OCI-LY7 (cell line): ENCODE measurements at regions not wholly inside any gene's neighbourhood (a gene's known extent, or its start where the extent isn't known, plus 50 kb on each side); places are given as distances from the start of the nearest gene placed in this dataset.

Source experiments
- BruUV-seq: library from RNA; stranded (reverse); fragments of 400-500 nt; replicated peaks from 2 replicates; lab custom pipeline; 2021; lab: Mats Ljungman, UMichigan
- CTCF ChIA-PET: fragments of 300-600 bp; sonication (Branson Sonifier 250); formaldehyde crosslinking; loops from one replicate; lab custom pipeline; 2022; ENCODE audit warnings: antibody characterized with exemption; ENCODE audit not compliant: unreplicated experiment; lab: Charles Lee
- POLR2A ChIA-PET: fragments of 300-600 bp; sonication (Branson Sonifier 250); formaldehyde crosslinking; loops from one replicate; lab custom pipeline; 2022; ENCODE audit warnings: antibody characterized with exemption; lab: Charles Lee
- DNase-seq: peaks from one replicate; pipeline ENCODE4 v3.0.0-alpha.2; 2015; ENCODE audit warnings: low spot score
- H2AFZ ChIP-seq: fragments of 200-600 bp; sonication (generic), shearing (Covaris generic); 2 replicates; pipeline ENCODE4 v1.6.1; 2014; ENCODE audit warnings: mild to moderate bottlenecking, antibody characterized with exemption, low read length, moderate library complexity
- H3K27ac ChIP-seq: fragments of 200-600 bp; sonication (generic); 2 replicates; pipeline ENCODE4 v1.5.1; 2014; ENCODE audit warnings: mixed run types, low read depth, mild to moderate bottlenecking, moderate library complexity, low read length, inconsistent platforms; ENCODE audit not compliant: poor library complexity, severe bottlenecking
- H3K36me3 ChIP-seq: fragments of 200-600 bp; sonication (generic); 2 replicates; pipeline ENCODE4 v1.6.1; 2014; ENCODE audit warnings: mild to moderate bottlenecking, antibody characterized with exemption, low read length, moderate library complexity, mixed read lengths; ENCODE audit not compliant: insufficient read depth
- H3K4me1 ChIP-seq: fragments of 200-600 bp; sonication (generic); 2 replicates; pipeline ENCODE4 v1.5.1; 2014; ENCODE audit warnings: mild to moderate bottlenecking, low read length; ENCODE audit not compliant: insufficient read depth, poor library complexity, severe bottlenecking
- H3K4me2 ChIP-seq: fragments of 200-600 bp; sonication (generic); 2 replicates; pipeline ENCODE4 v1.6.1; 2014; ENCODE audit warnings: mild to moderate bottlenecking, low read length
- H3K4me3 ChIP-seq: fragments of 200-600 bp; sonication (generic); 2 replicates; pipeline ENCODE4 v1.5.1; 2014; ENCODE audit warnings: mild to moderate bottlenecking, low read depth, low read length; ENCODE audit not compliant: poor library complexity, severe bottlenecking
- H3K79me2 ChIP-seq: fragments of 200-600 bp; sonication (generic); 2 replicates; pipeline ENCODE4 v1.6.1; 2016; ENCODE audit warnings: low read depth, mild to moderate bottlenecking, low read length, moderate library complexity, mixed read lengths; ENCODE audit not compliant: insufficient read depth
- H3K9me2 ChIP-seq: fragments of 200-600 bp; sonication (generic); 2 replicates; pipeline ENCODE4 v1.6.1; 2016; ENCODE audit warnings: mild to moderate bottlenecking, low read length, mixed read lengths; ENCODE audit not compliant: insufficient read depth
- H3K9me3 ChIP-seq: fragments of 200-600 bp; sonication (generic); 2 replicates; pipeline ENCODE4 v1.6.1; 2014; ENCODE audit warnings: mild to moderate bottlenecking, mixed run types, low read length, mixed read lengths
- H4K20me1 ChIP-seq: fragments of 200-600 bp; sonication (generic); 2 replicates; pipeline ENCODE4 v1.6.1; 2014; ENCODE audit warnings: mild to moderate bottlenecking, antibody characterized with exemption, low read length, moderate library complexity, mixed read lengths; ENCODE audit not compliant: insufficient read depth
- EZH2phosphoT487 ChIP-seq: fragments of 200-600 bp; sonication (generic); IDR thresholded peaks from 2 replicates; pipeline ENCODE4 v1.6.1; 2018; ENCODE audit warnings: low read depth, borderline replicate concordance, mild to moderate bottlenecking, mixed run types, antibody characterized with exemption, low read length, moderate library complexity, mixed read lengths
- intact Hi-C: fragments of 100-400 bp; cut with micrococcal nuclease; formaldehyde crosslinking; loops from one replicate; pipeline ENCODE4 v1.10.0; 2022; ENCODE audit not compliant: unreplicated experiment
- TF ChIP-seq, protein P1 (sequence below): fragments of 200-600 bp; sonication (generic); conservative IDR thresholded peaks from 2 replicates; pipeline ENCODE4 v1.5.1; 2014; ENCODE audit warnings: mild to moderate bottlenecking, antibody characterized with exemption, low read length, moderate library complexity, mixed read lengths

DNA sequence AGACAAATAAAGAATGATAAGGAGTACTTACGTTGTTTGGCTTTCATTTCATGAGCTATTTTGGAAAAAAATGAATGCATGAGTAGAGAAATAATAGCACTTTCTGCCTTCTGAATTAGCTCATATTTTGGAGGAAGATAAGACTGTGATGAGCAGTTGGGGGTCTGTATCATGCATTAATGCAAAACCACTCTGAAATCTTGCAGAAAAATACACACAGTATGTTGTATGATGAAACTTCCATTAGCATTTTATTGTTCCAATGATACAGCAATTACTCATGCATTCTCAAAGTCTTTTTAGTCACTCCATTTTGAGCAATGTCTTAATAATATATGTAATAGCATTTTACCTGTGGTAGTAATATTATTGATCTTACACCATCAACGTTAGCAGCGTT is 571.0 kb downstream of the CDH8 start:
- TF ChIP-seq, protein P1, sequence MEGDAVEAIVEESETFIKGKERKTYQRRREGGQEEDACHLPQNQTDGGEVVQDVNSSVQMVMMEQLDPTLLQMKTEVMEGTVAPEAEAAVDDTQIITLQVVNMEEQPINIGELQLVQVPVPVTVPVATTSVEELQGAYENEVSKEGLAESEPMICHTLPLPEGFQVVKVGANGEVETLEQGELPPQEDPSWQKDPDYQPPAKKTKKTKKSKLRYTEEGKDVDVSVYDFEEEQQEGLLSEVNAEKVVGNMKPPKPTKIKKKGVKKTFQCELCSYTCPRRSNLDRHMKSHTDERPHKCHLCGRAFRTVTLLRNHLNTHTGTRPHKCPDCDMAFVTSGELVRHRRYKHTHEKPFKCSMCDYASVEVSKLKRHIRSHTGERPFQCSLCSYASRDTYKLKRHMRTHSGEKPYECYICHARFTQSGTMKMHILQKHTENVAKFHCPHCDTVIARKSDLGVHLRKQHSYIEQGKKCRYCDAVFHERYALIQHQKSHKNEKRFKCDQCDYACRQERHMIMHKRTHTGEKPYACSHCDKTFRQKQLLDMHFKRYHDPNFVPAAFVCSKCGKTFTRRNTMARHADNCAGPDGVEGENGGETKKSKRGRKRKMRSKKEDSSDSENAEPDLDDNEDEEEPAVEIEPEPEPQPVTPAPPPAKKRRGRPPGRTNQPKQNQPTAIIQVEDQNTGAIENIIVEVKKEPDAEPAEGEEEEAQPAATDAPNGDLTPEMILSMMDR: no peak
- no peak for TF ChIP-seq EZH2phosphoT487
- no peaks in the 10 kb centered on the region for H3K9me2 ChIP-seq
- H4K20me1 ChIP-seq: no peaks in the 10 kb centered on the region
- H3K4me1 ChIP-seq: no peaks in the 10 kb centered on the region
- no peaks in the 10 kb centered on the region for H3K36me3 ChIP-seq
- H3K4me2 ChIP-seq: no peak overlapping the region
- POLR2A ChIA-PET: no interaction called here
- H2AFZ ChIP-seq: no peak overlapping the region
- no peak for DNase-seq
- no peaks in the 10 kb centered on the region for H3K79me2 ChIP-seq
- H3K4me3 ChIP-seq: no peak overlapping the region
- intact Hi-C loops: no loop called here
- no peak overlapping the region for H3K27ac ChIP-seq
- CTCF ChIA-PET: no interaction called here
- BruUV-seq: no TSS peak
- no peaks in the 10 kb centered on the region for H3K9me3 ChIP-seq

DNA sequence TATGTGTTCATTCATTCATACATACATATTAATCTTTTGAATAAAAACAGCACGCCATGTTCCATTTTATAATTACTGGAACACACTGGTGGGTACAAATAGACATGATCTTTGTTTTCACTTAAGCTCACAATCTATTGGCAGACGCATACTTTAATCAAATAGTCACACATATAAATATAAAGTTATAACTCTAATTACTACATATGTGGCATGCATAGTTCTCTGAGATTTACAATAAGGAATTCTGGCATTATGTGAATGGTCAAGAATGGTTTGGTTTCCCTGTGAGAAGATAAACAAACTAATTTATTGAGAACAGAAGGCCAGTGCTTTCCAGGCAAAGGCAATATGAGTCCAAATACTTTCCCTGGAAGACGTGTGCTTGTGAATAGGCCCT is 576.2 kb downstream of the CDH8 start:
- intact Hi-C loops: no loop called here
- H3K4me2 ChIP-seq: no peak overlapping the region
- no peaks in the 10 kb centered on the region for H3K9me3 ChIP-seq
- ChIA-PET POLR2A (no interaction called here), CTCF (no interaction called here)
- no peaks in the 10 kb centered on the region for H3K79me2 ChIP-seq
- no peaks in the 10 kb centered on the region for H4K20me1 ChIP-seq
- no peak overlapping the region for H3K27ac ChIP-seq
- no peak for DNase-seq
- no peak overlapping the region for H3K4me3 ChIP-seq
- H3K9me2 ChIP-seq: no peaks in the 10 kb centered on the region
- no peaks in the 10 kb centered on the region for H3K4me1 ChIP-seq
- no peak overlapping the region for H2AFZ ChIP-seq
- H3K36me3 ChIP-seq: no peaks in the 10 kb centered on the region
- TF ChIP-seq, protein P1: no peak
- TF ChIP-seq EZH2phosphoT487: no peak
- no TSS peak for BruUV-seq

DNA sequence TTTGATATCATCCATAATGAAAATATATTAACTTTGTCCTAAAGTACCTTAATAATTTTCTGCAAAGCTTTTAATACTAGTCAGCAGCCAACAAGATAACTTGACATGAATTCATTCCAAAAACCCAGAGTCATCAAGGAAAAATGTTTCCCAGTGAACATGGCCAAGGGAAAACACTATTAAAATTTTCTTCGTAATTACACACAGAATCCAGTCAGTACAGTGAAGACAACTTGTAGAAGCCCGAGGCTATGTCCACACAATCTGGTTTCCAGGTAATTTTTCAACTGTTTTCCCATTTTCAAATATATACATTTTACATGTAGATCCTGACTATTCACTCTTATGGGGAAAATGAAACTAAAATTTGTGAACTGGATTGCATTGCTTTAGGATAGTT is 600.9 kb downstream of the CDH8 start:
- Histone ChIP-seq H3K79me2 (no peaks in the 10 kb centered on the region), H4K20me1 (no peaks in the 10 kb centered on the region), H3K27ac (no peak overlapping the region), H3K36me3 (no peaks in the 10 kb centered on the region), H3K4me2 (no peak overlapping the region), H3K9me3 (no peaks in the 10 kb centered on the region), H3K9me2 (no peaks in the 10 kb centered on the region), H2AFZ (no peak overlapping the region), H3K4me3 (no peak overlapping the region), H3K4me1 (no peaks in the 10 kb centered on the region)
- intact Hi-C loops: no loop called here
- ChIA-PET POLR2A (no interaction called here), CTCF (no interaction called here)
- no peak for DNase-seq
- no TSS peak for BruUV-seq
- TF ChIP-seq, protein P1: no peak
- no peak for TF ChIP-seq EZH2phosphoT487
